ENCODE measurements at regions not wholly inside any gene's neighbourhood (a gene's known extent, or its start where the extent isn't known, plus 50 kb on each side); places are given as distances from the start of the nearest gene placed in this dataset.

GRCh38 chr21:21631961-21632360 lies 633.8 kb downstream of the NCAM2 start:
- no peaks in the 10 kb centered on the region for H4K20me1 ChIP-seq (ENCODE audit: control insufficient read depth, insufficient read depth)
- ChIA-PET RAD21 (ENCODE audit: unreplicated experiment) (no interaction called here), CTCF (no interaction called here), POLR2A (no interaction called here), SMC1A (ENCODE audit: uncharacterized antibody, unreplicated experiment) (interaction anchor here (1.0 kb wide), 1 partner anchor 10 kb away, joined by 3 read pairs; no protein-coding TSS in a partner anchor)
- H3K4me2 ChIP-seq (ENCODE audit: control insufficient read depth, insufficient read depth) = no peak overlapping the region
- no peaks in the 10 kb centered on the region for H3K4me1 ChIP-seq (ENCODE audit: control insufficient read depth, insufficient read depth, low read length)
- BruUV-seq (replicated peaks) = no TSS peak
- no peaks in the 10 kb centered on the region for H3K27me3 ChIP-seq (replicated peaks in 1 of 2; ENCODE audit: control insufficient read depth in 2 of 2, insufficient read depth in 2 of 2, low read length in 1 of 2)
- no peak for ATAC-seq
- H3K79me2 ChIP-seq (ENCODE audit: control insufficient read depth, insufficient read depth, low read length) = no peaks in the 10 kb centered on the region
- H3K9me3 ChIP-seq (replicated peaks; ENCODE audit: control insufficient read depth, insufficient read depth, low read length) = no peaks in the 10 kb centered on the region
- 47% methylated on average over 5 of the region's 5 CpGs for WGBS (ENCODE audit: insufficient coverage, insufficient replicate concordance, low lambda C conversion rate, missing lambda C conversion rate)
- H3K9ac ChIP-seq (ENCODE audit: control insufficient read depth, insufficient read depth, low read length) = no peak overlapping the region
- no peaks in the 10 kb centered on the region for H3K36me3 ChIP-seq (ENCODE audit: control insufficient read depth in 2 of 2, insufficient read depth in 2 of 2, low read length in 1 of 2)
- FAIRE-seq = no peak
- H3K4me3 ChIP-seq = no peak overlapping the region
- intact Hi-C loops (cut with micrococcal nuclease; ENCODE audit: unreplicated experiment) = no loop called here
- H3K27ac ChIP-seq (ENCODE audit: control insufficient read depth, insufficient read depth) = no peak overlapping the region
- H2AFZ ChIP-seq (ENCODE audit: control insufficient read depth, low read depth, low read length) = no peak overlapping the region
- no peak for DNase-seq (ENCODE audit: low read depth, low spot score)
- in situ Hi-C loops (cut with MboI) = no loop called here
- no peak for TF ChIP-seq RCOR1 (conservative IDR thresholded peaks at IDR 0.05; ENCODE audit: low read depth, low read length)
- no peak for TF ChIP-seq RELA (IDR thresholded peaks at IDR 0.05; ENCODE audit: borderline replicate concordance, partially characterized antibody)
- TF ChIP-seq SUZ12 (IDR thresholded peaks at IDR 0.05; ENCODE audit: unreplicated experiment) = no peak
- TF ChIP-seq RBBP5 (conservative IDR thresholded peaks at IDR 0.05) = no peak
- TF ChIP-seq NKRF (conservative IDR thresholded peaks at IDR 0.05) = no peak
- TF ChIP-seq FOS (IDR thresholded peaks at IDR 0.05; ENCODE audit: borderline replicate concordance, extremely low read depth, insufficient read length) = no peak
- no peak for TF ChIP-seq ASH2L (IDR thresholded peaks at IDR 0.05; ENCODE audit: borderline replicate concordance, low read depth)
- no peak for TF ChIP-seq MEF2B (IDR thresholded peaks at IDR 0.05; ENCODE audit: partially characterized antibody, poor library complexity, severe bottlenecking)
- TF ChIP-seq CTCF (IDR thresholded peaks at IDR 0.05 in 2 of 3, conservative IDR thresholded peaks at IDR 0.05 in 1 of 3; ENCODE audit: control insufficient read depth in 2 of 3, extremely low read depth in 1 of 3, insufficient read depth in 1 of 3, low read depth in 3 of 3, low read length in 3 of 3) = no peak
- no peak for TF ChIP-seq MAX (IDR thresholded peaks at IDR 0.05; ENCODE audit: low read depth, low read length)
- no peak for TF ChIP-seq E4F1 (IDR thresholded peaks at IDR 0.05; ENCODE audit: borderline replicate concordance, partially characterized antibody)
- no peak for TF ChIP-seq ZBTB11 (CRISPR knock-in tag; IDR thresholded peaks at IDR 0.05)
